ENCODE measurements at regions not wholly inside any gene's neighbourhood (a gene's known extent, or its start where the extent isn't known, plus 50 kb on each side); places are given as distances from the start of the nearest gene placed in this dataset.

DNA sequence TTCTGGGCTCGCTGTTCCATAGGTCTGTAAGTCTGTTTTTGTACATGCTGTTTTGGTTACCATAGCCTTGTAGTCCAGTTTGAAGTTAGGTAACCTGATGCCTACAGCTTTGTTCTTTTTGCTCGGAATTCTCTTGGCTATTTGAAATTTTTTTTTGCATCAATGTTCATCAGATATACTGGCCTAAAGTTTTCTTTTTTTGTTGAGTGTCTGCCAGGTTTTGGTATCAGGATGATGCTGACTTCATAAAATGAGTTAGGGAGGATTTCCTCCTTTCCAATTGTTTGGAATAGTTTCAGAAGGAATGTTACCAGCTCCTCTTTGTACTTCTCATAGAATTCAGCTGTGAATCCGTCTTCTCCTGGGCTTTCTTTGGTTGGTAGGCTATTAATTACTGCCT is 397.8 kb upstream of the HTR2A start:
- TF ChIP-seq, protein P1, sequence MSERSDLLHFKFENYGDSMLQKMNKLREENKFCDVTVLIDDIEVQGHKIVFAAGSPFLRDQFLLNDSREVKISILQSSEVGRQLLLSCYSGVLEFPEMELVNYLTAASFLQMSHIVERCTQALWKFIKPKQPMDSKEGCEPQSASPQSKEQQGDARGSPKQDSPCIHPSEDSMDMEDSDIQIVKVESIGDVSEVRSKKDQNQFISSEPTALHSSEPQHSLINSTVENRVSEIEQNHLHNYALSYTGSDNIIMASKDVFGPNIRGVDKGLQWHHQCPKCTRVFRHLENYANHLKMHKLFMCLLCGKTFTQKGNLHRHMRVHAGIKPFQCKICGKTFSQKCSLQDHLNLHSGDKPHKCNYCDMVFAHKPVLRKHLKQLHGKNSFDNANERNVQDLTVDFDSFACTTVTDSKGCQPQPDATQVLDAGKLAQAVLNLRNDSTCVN (tag by site-specific recombination; optimal IDR thresholded peaks at IDR 0.05), result no peak
- no peak for TF ChIP-seq ZBTB7A (tag by site-specific recombination; IDR thresholded peaks at IDR 0.05; ENCODE audit: low read depth)
- TF ChIP-seq, protein P2, sequence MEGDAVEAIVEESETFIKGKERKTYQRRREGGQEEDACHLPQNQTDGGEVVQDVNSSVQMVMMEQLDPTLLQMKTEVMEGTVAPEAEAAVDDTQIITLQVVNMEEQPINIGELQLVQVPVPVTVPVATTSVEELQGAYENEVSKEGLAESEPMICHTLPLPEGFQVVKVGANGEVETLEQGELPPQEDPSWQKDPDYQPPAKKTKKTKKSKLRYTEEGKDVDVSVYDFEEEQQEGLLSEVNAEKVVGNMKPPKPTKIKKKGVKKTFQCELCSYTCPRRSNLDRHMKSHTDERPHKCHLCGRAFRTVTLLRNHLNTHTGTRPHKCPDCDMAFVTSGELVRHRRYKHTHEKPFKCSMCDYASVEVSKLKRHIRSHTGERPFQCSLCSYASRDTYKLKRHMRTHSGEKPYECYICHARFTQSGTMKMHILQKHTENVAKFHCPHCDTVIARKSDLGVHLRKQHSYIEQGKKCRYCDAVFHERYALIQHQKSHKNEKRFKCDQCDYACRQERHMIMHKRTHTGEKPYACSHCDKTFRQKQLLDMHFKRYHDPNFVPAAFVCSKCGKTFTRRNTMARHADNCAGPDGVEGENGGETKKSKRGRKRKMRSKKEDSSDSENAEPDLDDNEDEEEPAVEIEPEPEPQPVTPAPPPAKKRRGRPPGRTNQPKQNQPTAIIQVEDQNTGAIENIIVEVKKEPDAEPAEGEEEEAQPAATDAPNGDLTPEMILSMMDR (tag by site-specific recombination; IDR thresholded peaks at IDR 0.05), result no peak
- no peak for TF ChIP-seq YY1 (tag by site-specific recombination; IDR thresholded peaks at IDR 0.05)
- no peak for TF ChIP-seq GFI1B (tag by site-specific recombination; IDR thresholded peaks at IDR 0.05)
- TF ChIP-seq ZNF707 (tag by site-specific recombination; IDR thresholded peaks at IDR 0.05), result no peak
- no peak for TF ChIP-seq ZNF549 (tag by site-specific recombination; IDR thresholded peaks at IDR 0.05)
- TF ChIP-seq ZBTB1 (tag by site-specific recombination; IDR thresholded peaks at IDR 0.05), result no peak
- TF ChIP-seq, protein P3, sequence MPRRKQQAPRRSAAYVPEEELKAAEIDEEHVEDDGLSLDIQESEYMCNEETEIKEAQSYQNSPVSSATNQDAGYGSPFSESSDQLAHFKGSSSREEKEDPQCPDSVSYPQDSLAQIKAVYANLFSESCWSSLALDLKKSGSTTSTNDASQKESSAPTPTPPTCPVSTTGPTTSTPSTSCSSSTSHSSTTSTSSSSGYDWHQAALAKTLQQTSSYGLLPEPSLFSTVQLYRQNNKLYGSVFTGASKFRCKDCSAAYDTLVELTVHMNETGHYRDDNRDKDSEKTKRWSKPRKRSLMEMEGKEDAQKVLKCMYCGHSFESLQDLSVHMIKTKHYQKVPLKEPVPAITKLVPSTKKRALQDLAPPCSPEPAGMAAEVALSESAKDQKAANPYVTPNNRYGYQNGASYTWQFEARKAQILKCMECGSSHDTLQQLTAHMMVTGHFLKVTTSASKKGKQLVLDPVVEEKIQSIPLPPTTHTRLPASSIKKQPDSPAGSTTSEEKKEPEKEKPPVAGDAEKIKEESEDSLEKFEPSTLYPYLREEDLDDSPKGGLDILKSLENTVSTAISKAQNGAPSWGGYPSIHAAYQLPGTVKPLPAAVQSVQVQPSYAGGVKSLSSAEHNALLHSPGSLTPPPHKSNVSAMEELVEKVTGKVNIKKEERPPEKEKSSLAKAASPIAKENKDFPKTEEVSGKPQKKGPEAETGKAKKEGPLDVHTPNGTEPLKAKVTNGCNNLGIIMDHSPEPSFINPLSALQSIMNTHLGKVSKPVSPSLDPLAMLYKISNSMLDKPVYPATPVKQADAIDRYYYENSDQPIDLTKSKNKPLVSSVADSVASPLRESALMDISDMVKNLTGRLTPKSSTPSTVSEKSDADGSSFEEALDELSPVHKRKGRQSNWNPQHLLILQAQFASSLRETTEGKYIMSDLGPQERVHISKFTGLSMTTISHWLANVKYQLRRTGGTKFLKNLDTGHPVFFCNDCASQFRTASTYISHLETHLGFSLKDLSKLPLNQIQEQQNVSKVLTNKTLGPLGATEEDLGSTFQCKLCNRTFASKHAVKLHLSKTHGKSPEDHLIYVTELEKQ (tag by site-specific recombination; IDR thresholded peaks at IDR 0.05; ENCODE audit: borderline replicate concordance), result no peak
